Retinal pigment epithelial cell (primary cell): ENCODE measurements at regions not wholly inside any gene's neighbourhood (a gene's known extent, or its start where the extent isn't known, plus 50 kb on each side); places are given as distances from the start of the nearest gene placed in this dataset.
"Not testable (repeated sequence)": the region's sequence is repeated elsewhere in the genome, so short reads cannot be mapped to it uniquely, and the experiment has no call there.

Experiments
- DNase-seq: peaks from one replicate; pipeline ENCODE4 v3.0.0-alpha.2; 2010; ENCODE audit warnings: low read depth
- H3K4me3 ChIP-seq: 2 replicates; pipeline ENCODE4 v1.5.1; 2011; ENCODE audit warnings: mild to moderate bottlenecking, low read length, control low read depth, moderate library complexity
- CTCF ChIP-seq: conservative IDR thresholded peaks from 2 replicates; pipeline ENCODE4 v1.5.1; 2011; ENCODE audit warnings: low read depth, low read length, control low read depth, inconsistent platforms

DNA sequence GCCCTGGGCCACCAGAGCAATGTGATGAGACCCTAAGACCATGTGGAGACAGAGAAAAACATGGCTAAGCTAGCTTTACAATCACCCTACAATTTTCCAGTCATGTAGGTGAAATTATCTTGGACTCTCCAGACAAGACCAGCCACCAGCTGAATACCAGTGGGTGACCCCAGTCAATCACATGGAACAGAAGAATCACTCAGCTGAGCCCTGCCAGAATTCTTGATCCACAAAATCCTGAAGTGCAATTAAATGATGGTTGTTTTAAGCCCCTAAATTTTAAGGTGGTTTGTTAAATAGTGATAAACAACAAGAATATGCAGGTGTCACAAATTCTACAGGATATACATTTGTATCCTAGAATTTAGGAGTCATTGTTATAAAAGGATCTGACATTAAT is 69.5 kb upstream of the SMIM15 start:
- DNase-seq, result no peak
- no peak for TF ChIP-seq CTCF
- H3K4me3 ChIP-seq, result no peak overlapping the region

- DNase-seq, result no peak
- H3K4me3 ChIP-seq, result no peak overlapping the region
- TF ChIP-seq CTCF, result no peak
These were observed 70.3 kb upstream of the SMIM15 start for GRCh38 chr5:61232490-61233050.

GRCh38 chr5:61234019-61234418 is 71.8 kb upstream of the SMIM15 start:
- no peak for DNase-seq
- TF ChIP-seq CTCF, result no peak
- H3K4me3 ChIP-seq, result no peak overlapping the region

- DNase-seq, H3K4me3 ChIP-seq: not testable (repeated sequence)
These were observed 74.4 kb upstream of the SMIM15 start for GRCh38 chr5:61236715-61237114.

GRCh38 chr5:61245486-61245885 is 83.2 kb upstream of the SMIM15 start:
- H3K4me3 ChIP-seq, result peak overlapping the region; percentile 9
- peak; percentile 43 for DNase-seq
- TF ChIP-seq CTCF, result no peak

- no peak for TF ChIP-seq CTCF
- peak; percentile 60 for DNase-seq
- peak overlapping the region; percentile 9 for H3K4me3 ChIP-seq
These were observed 83.7 kb upstream of the SMIM15 start for GRCh38 chr5:61245936-61246335.

DNA sequence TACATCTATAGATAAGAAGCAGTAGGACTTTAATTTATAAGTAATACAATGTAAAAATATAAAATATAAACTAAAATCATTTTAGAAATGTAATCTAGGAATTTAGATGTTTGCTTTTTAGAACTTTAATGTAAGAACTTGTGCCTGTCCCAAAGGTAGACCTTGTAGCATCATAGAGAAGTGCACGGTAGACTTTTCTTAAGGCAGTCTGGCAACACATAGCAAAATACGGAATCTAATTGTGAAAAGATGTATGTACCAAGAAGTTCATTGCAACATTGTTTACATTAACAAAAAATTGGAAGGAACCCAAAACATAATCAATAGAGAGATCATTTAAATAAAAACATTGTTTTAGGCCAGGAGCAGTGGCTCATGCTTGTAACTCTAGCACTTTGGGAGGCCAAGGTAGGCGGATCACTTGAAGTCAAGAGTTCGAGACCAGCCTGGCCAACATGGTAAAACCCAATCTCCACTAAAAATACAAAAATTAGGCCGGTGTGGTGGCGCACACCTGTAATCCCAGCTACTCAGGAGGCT is 84.6 kb upstream of the SMIM15 start:
- no peak for DNase-seq
- no peak overlapping the region for H3K4me3 ChIP-seq
- TF ChIP-seq CTCF, result no peak
